Naive thymus-derived CD4-positive, alpha-beta T cell (primary cell): ENCODE measurements at regions not wholly inside any gene's neighbourhood (a gene's known extent, or its start where the extent isn't known, plus 50 kb on each side); places are given as distances from the start of the nearest gene placed in this dataset.

ENCODE experiments used
- ATAC-seq: fragments of 150-1000 bp; cut with Tn5 transposase; 2 replicates; pipeline ENCODE4 v1.10.0; 2021; ENCODE audit warnings: mild to moderate bottlenecking, moderate library complexity
- CTCF ChIA-PET: fragments of 350-600 bp; sonication (Branson Sonifier 250); formaldehyde crosslinking; loops from one replicate; lab custom pipeline; 2021; ENCODE audit warnings: antibody characterized with exemption; lab: Charles Lee
- POLR2A ChIA-PET: fragments of 350-600 bp; sonication (Branson Sonifier 250); formaldehyde crosslinking; loops from one replicate; lab custom pipeline; 2021; ENCODE audit warnings: antibody characterized with exemption, inconsistent platforms; lab: Charles Lee
- DNase-seq, 9 donors: peaks; one replicate each; pipeline versions ENCODE4 v3.0.0 to v3.0.0-alpha.2; 2020 to 2022; ENCODE audit warnings: mixed read lengths in 1 of 9
- H3K27ac ChIP-seq: one replicate; pipeline ENCODE4 v1.7.0; 2013; ENCODE audit warnings: mild to moderate bottlenecking, low read depth, low read length, moderate library complexity
- H3K27me3 ChIP-seq, 2 donors: one replicate each; pipeline ENCODE4 v1.7.0; 2013; ENCODE audit warnings: low read length in 2 of 2, mild to moderate bottlenecking in 2 of 2, moderate library complexity in 2 of 2; ENCODE audit not compliant: control insufficient read depth in 2 of 2, insufficient read depth in 2 of 2
- H3K36me3 ChIP-seq, 3 experiments: 1 replicate in 2 of 3; 2 replicates in 1 of 3; pipeline ENCODE4 v1.7.0; 2013; ENCODE audit warnings: low read length in 3 of 3, mild to moderate bottlenecking in 3 of 3, moderate library complexity in 1 of 3; ENCODE audit not compliant: insufficient read depth in 3 of 3, control insufficient read depth in 2 of 3
- H3K4me1 ChIP-seq, 2 donors: one replicate each; pipeline ENCODE4 v1.7.0; 2013; ENCODE audit warnings: low read length in 2 of 2, mild to moderate bottlenecking in 2 of 2, moderate library complexity in 1 of 2; ENCODE audit not compliant: control insufficient read depth in 2 of 2, insufficient read depth in 2 of 2
- H3K4me3 ChIP-seq: 2 replicates; pipeline ENCODE4 v1.7.0; 2013; ENCODE audit warnings: mild to moderate bottlenecking, low read length
- H3K9me3 ChIP-seq, 3 experiments: 1 replicate in 2 of 3; 2 replicates in 1 of 3; pipeline ENCODE4 v1.7.0; 2013; ENCODE audit warnings: low read length in 3 of 3; ENCODE audit not compliant: control insufficient read depth in 2 of 3
- H3K27ac Mint-ChIP-seq, 9 donors: one replicate each; pipeline ENCODE4 v1.8.0; 2020 to 2022; ENCODE audit warnings: mixed read lengths in 9 of 9, mild to moderate bottlenecking in 8 of 9, moderate library complexity in 5 of 9, inconsistent platforms in 2 of 9
- H3K27me3 Mint-ChIP-seq, 5 donors: one replicate each; pipeline ENCODE4 v1.8.0; 2021 to 2022; ENCODE audit warnings: mixed read lengths in 5 of 5, mild to moderate bottlenecking in 1 of 5
- H3K36me3 Mint-ChIP-seq, 5 donors: one replicate each; pipeline ENCODE4 v1.8.0; 2020 to 2022; ENCODE audit warnings: mixed read lengths in 5 of 5, mild to moderate bottlenecking in 3 of 5, inconsistent platforms in 1 of 5
- H3K4me1 Mint-ChIP-seq, 7 donors: one replicate each; pipeline ENCODE4 v1.8.0; 2020 to 2022; ENCODE audit warnings: mixed read lengths in 7 of 7, mild to moderate bottlenecking in 3 of 7, inconsistent platforms in 1 of 7
- H3K4me3 Mint-ChIP-seq, 10 donors: one replicate each; pipeline ENCODE4 v1.8.0; 2020 to 2022; ENCODE audit warnings: mild to moderate bottlenecking in 10 of 10, mixed read lengths in 10 of 10, moderate library complexity in 6 of 10, inconsistent platforms in 2 of 10
- H3K9me3 Mint-ChIP-seq, 11 donors: one replicate each; pipeline ENCODE4 v1.8.0; 2020 to 2022; ENCODE audit warnings: mixed read lengths in 11 of 11, mild to moderate bottlenecking in 4 of 11, inconsistent platforms in 1 of 11, moderate library complexity in 1 of 11
- intact Hi-C, 2 donors: fragments of 100-400 bp; cut with micrococcal nuclease; formaldehyde crosslinking; loops; one replicate each; pipeline ENCODE4 v1.15.1; 2023

GRCh38 chr1:168427051-168427450 is 116.7 kb downstream of the XCL2 start:
- CTCF ChIA-PET = no interaction called here
- Histone ChIP-seq H3K4me1 (peaks cover 0 to 12% of the 10 kb centered on the region in 2 donors), H3K9me3 (no peaks in the 10 kb centered on the region), H3K27ac (no peak overlapping the region), H3K27me3 (no peaks in the 10 kb centered on the region), H3K36me3 (no peaks in the 10 kb centered on the region), H3K4me3 (no peak overlapping the region)
- H3K27ac Mint-ChIP-seq = no peak overlapping the region
- DNase-seq (no peak), ATAC-seq (no peak)
- POLR2A ChIA-PET = no interaction called here
- peaks cover 0 to 13% (median 0%) of the 10 kb centered on the region in 7 donors for H3K4me1 Mint-ChIP-seq
- H3K4me3 Mint-ChIP-seq = no peak overlapping the region
- H3K27me3 Mint-ChIP-seq = peaks cover 0 to 4% (median 0%) of the 10 kb centered on the region in 5 donors
- H3K9me3 Mint-ChIP-seq = no peaks in the 10 kb centered on the region
- peaks cover 0 to 2% (median 0%) of the 10 kb centered on the region in 5 donors for H3K36me3 Mint-ChIP-seq
- intact Hi-C loops = loop anchor here in 1 of 2 donors (10.0 kb wide), 1 partner anchor 678 kb away; the partner anchor contains the start of gene ATP1B1

- peaks cover 5 to 24% (median 7%) of the 10 kb centered on the region in 7 donors for H3K4me1 Mint-ChIP-seq
- Histone ChIP-seq H3K4me1 (peaks cover 0 to 38% of the 10 kb centered on the region in 2 donors), H3K27ac (no peak overlapping the region), H3K9me3 (no peaks in the 10 kb centered on the region), H3K4me3 (no peak overlapping the region), H3K36me3 (no peaks in the 10 kb centered on the region), H3K27me3 (no peaks in the 10 kb centered on the region)
- H3K36me3 Mint-ChIP-seq = peaks cover 0 to 6% (median 0%) of the 10 kb centered on the region in 5 donors
- ChIA-PET CTCF (interaction anchor here (1.0 kb wide), 1 partner anchor 15 kb away, joined by 3 read pairs; no protein-coding TSS in a partner anchor), POLR2A (no interaction called here)
- ATAC-seq (no peak), DNase-seq (no peak)
- no peaks in the 10 kb centered on the region for H3K27me3 Mint-ChIP-seq
- H3K4me3 Mint-ChIP-seq = no peak overlapping the region
- intact Hi-C loops = loop anchor here (5.0 to 10.0 kb wide), 3 partner anchors 62 to 681 kb away; partner anchors contain the start of gene ATP1B1 (in 1 of the 2)
- peaks cover 0 to 1% (median 0%) of the 10 kb centered on the region in 11 donors for H3K9me3 Mint-ChIP-seq
- no peak overlapping the region for H3K27ac Mint-ChIP-seq
Observed at GRCh38 chr1:168424281-168424680, 119.5 kb downstream of the XCL2 start.

GRCh38 chr1:168422203-168422847 is 121.5 kb downstream of the XCL2 start:
- peaks cover 0 to 1% (median 0%) of the 10 kb centered on the region in 11 donors for H3K9me3 Mint-ChIP-seq
- H3K36me3 Mint-ChIP-seq = peaks cover 0 to 6% (median 0%) of the 10 kb centered on the region in 5 donors
- POLR2A ChIA-PET = no interaction called here
- Histone ChIP-seq H3K4me3 (no peak overlapping the region), H3K36me3 (no peaks in the 10 kb centered on the region), H3K27me3 (no peaks in the 10 kb centered on the region), H3K9me3 (no peaks in the 10 kb centered on the region), H3K4me1 (peaks cover 0 to 38% of the 10 kb centered on the region in 2 donors), H3K27ac (no peak overlapping the region)
- no peak for DNase-seq
- H3K4me3 Mint-ChIP-seq = no peak overlapping the region
- CTCF ChIA-PET = interaction anchor here (0.8 kb wide), 2 partner anchors 17 to 79 kb away, joined by 3 read pairs; no protein-coding TSS in a partner anchor
- no peak overlapping the region for H3K27ac Mint-ChIP-seq
- H3K27me3 Mint-ChIP-seq = no peaks in the 10 kb centered on the region
- no peak for ATAC-seq
- intact Hi-C loops = loop anchor here (5.0 to 10.0 kb wide), 3 partner anchors 60 to 682 kb away; partner anchors contain the start of gene ATP1B1 (in 1 of the 2)
- H3K4me1 Mint-ChIP-seq = peaks cover 5 to 24% (median 7%) of the 10 kb centered on the region in 7 donors

- ATAC-seq (peak; percentile 81), DNase-seq (no peak)
- intact Hi-C loops = loop anchor here (1.0 to 10.0 kb wide), 5 partner anchors 12 to 683 kb away; partner anchors contain the start of gene ATP1B1 (in 1 of the 2)
- H3K27me3 ChIP-seq = no peaks in the 10 kb centered on the region
- no peaks in the 10 kb centered on the region for H3K9me3 ChIP-seq
- Mint-ChIP-seq H3K9me3 (peaks cover 0 to 1% (median 0%) of the 10 kb centered on the region in 11 donors), H3K27me3 (no peaks in the 10 kb centered on the region), H3K4me1 (peaks cover 5 to 24% (median 7%) of the 10 kb centered on the region in 7 donors), H3K27ac (peak overlapping the region in 5 of 9 donors; percentile 14 to 75 (median 23)), H3K4me3 (peak overlapping the region in 2 of 10 donors; percentile 48 to 54), H3K36me3 (peaks cover 0 to 6% (median 0%) of the 10 kb centered on the region in 5 donors)
- H3K4me1 ChIP-seq = peaks cover 0 to 38% of the 10 kb centered on the region in 2 donors
- ChIA-PET CTCF (interaction anchor here (0.8 to 1.9 kb wide), 2 partner anchors 26 to 78 kb away, joined by 3 to 5 read pairs; no protein-coding TSS in a partner anchor), POLR2A (no interaction called here)
- no peak overlapping the region for H3K4me3 ChIP-seq
- no peak overlapping the region for H3K27ac ChIP-seq
- no peaks in the 10 kb centered on the region for H3K36me3 ChIP-seq
Observed at GRCh38 chr1:168421399-168422004, 122.3 kb downstream of the XCL2 start.

- DNase-seq = no peak
- intact Hi-C loops = loop anchor here (5.0 to 10.0 kb wide), 3 partner anchors 58 to 685 kb away; partner anchors contain the start of gene ATP1B1 (in 1 of the 2)
- H3K4me3 Mint-ChIP-seq = no peak overlapping the region
- CTCF ChIA-PET = interaction anchor here (1.9 kb wide), 1 partner anchor 24 kb away, joined by 5 read pairs; no protein-coding TSS in a partner anchor
- H3K27me3 ChIP-seq = no peaks in the 10 kb centered on the region
- no peak overlapping the region for H3K27ac ChIP-seq
- H3K27ac Mint-ChIP-seq = peak overlapping the region in 2 of 9 donors; percentile 12 to 48
- H3K36me3 Mint-ChIP-seq = peaks cover 0 to 6% (median 0%) of the 10 kb centered on the region in 5 donors
- no peaks in the 10 kb centered on the region for H3K9me3 ChIP-seq
- H3K9me3 Mint-ChIP-seq = peaks cover 0 to 2% (median 0%) of the 10 kb centered on the region in 11 donors
- POLR2A ChIA-PET = no interaction called here
- H3K4me3 ChIP-seq = no peak overlapping the region
- no peak for ATAC-seq
- H3K27me3 Mint-ChIP-seq = no peaks in the 10 kb centered on the region
- peaks cover 5 to 24% (median 7%) of the 10 kb centered on the region in 7 donors for H3K4me1 Mint-ChIP-seq
- peaks cover 0 to 38% of the 10 kb centered on the region in 2 donors for H3K4me1 ChIP-seq
- H3K36me3 ChIP-seq = no peaks in the 10 kb centered on the region
Observed at GRCh38 chr1:168420177-168420576, 123.6 kb downstream of the XCL2 start.

GRCh38 chr1:168419736-168420135 is 124.1 kb downstream of the XCL2 start:
- Mint-ChIP-seq H3K9me3 (peaks cover 0 to 2% (median 0%) of the 10 kb centered on the region in 11 donors), H3K27ac (peak overlapping the region in 1 of 9 donors; percentile 48), H3K4me1 (peaks cover 5 to 24% (median 7%) of the 10 kb centered on the region in 7 donors), H3K36me3 (peaks cover 0 to 6% (median 0%) of the 10 kb centered on the region in 5 donors), H3K27me3 (no peaks in the 10 kb centered on the region), H3K4me3 (no peak overlapping the region)
- no peak for ATAC-seq
- ChIA-PET CTCF (interaction anchor here (1.9 kb wide), 1 partner anchor 24 kb away, joined by 5 read pairs; no protein-coding TSS in a partner anchor), POLR2A (no interaction called here)
- DNase-seq = no peak
- Histone ChIP-seq H3K4me3 (no peak overlapping the region), H3K9me3 (no peaks in the 10 kb centered on the region), H3K27ac (no peak overlapping the region), H3K36me3 (no peaks in the 10 kb centered on the region), H3K4me1 (peaks cover 0 to 38% of the 10 kb centered on the region in 2 donors), H3K27me3 (no peaks in the 10 kb centered on the region)
- intact Hi-C loops = loop anchor here (5.0 to 10.0 kb wide), 3 partner anchors 57 to 685 kb away; partner anchors contain the start of gene ATP1B1 (in 1 of the 2)
